DMS 273 (cell line): ENCODE measurements at regions not wholly inside any gene's neighbourhood (a gene's known extent, or its start where the extent isn't known, plus 50 kb on each side); places are given as distances from the start of the nearest gene placed in this dataset.

Experiments
- DNase-seq: peaks from one replicate; lab custom pipeline; 2025; ENCODE audit not compliant: unreplicated experiment; lab: John Stamatoyannopoulos, UW

DNA sequence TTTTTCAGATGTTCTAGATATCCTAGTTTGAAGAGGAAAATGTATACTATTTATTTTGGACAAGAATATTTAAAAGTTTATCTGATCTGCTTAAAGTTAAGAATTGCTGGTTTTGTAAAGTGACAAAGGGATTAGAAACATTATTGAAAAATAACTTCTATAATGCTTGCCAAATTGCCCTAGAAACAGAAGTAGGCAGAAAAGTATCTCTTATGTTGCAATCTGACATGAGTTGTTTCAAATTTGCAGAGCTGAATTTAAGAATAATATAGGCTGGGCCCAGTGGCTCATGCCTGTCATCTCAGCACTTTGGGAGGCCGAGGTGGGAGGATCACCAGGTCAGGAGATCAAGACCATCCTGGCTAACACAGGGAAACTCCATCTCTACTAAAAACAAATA, 777.1 kb downstream of the LIG4 start:
- no peak for DNase-seq

DNA sequence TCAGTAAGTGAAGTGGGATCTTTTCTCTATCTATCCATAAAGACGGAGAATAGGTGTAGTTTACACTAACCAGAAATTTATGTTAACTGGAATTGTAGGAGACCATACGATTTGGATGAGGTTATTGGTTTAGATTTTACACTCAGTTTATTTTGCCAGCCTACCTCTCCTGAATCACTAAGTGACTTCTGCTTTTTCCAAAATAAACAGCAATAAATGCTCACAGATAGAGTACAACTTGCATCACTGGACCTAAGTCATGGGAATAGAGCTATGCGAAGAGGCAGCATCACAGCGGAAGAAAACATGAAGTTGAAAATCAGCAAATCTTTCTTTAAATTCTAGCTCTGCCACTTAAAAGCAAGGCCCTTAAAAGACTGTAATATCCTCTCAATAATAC, 781.0 kb downstream of the LIG4 start:
- no peak for DNase-seq

DNA sequence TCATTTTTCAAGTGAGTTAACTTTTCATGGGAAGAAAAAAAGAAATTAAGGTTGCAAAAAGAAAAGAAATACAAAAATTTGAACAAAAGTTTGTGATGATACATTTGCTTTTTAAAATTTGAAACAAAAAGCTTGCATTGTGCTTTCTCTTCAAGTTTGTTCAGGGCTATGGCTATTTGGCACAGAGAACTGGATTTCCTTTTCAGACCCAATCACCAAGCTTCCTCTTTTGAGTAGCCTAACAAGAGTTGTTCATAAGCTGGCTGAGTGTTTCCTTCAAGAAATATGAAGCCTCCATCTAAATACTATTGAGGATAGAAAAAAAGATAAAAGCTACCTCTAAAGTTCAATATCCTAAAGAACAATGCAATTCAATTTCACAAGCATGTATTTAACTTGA, 787.8 kb downstream of the LIG4 start:
- DNase-seq, result no peak

DNA sequence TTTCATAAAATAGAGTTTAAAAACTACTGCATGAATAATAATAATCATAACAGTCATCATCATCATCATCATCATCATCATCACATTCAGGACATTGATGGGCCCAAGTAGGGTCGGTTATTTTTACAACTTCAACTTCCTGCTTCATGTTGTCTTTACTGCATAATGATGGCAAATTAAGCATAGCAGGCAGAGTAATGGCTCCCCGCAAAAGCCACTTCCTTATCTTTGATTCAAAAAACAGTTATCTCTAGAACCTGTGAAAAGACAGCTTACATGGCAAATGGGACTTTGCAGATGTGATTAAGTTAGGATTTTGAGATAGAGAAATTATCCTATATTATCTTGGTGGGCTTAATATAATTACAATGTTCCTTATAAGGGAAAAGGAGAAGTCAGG, 792.9 kb downstream of the LIG4 start:
- no peak for DNase-seq

DNA sequence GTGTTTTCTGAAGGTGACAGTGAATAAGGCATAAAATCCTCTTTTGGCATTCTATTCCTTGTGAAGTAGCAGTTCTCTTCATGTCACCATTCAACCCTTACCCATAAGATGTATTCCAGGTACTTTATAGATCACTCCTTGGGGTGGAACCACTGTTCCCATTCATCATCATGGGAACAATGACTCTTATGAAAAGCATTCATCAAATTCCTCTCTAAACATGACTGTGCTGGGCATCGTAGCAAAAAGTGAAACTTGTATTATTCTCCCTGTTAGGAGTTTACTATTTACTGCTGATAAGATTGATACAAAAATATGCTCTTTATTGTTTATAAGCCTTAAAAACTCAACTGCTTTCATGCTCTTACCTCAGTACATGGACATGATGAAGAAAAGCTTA, 793.4 kb downstream of the LIG4 start:
- DNase-seq, result no peak

DNA sequence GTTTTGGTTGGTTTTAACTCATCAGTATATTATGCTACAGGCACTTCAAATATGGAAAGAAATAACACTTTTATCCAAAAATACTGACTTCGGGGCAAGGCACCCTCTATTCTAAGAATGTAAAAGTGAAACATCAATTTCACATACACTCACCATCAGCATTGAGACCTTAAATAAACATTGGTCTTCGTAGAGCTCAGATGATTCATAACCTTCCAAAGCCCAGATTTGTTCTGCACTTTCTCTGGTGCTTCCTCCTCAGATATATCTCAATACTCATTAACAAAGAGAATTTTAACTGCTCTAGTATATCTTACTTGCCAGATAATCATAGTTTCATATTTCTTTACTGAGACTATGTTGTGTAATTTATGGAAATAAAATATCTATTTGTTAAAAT, 794.3 kb downstream of the LIG4 start:
- DNase-seq, result no peak

DNA sequence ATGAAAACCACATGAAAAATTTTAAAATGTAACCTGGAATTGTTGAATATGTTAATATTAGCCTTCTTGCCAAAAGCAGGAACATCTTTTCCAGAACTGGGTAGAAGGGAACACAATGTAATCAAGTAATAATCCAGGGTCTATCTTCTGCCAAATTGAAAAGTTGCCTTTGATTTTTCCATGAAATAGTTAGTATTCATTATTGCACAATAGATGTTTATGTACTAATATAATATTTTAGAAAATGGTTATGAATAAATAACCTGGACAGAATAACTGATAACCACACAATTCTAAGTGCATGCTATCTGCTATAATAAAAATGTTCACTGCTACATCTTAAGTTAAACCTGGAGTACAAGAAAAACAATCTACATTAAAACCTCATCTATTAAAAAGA, 802.3 kb downstream of the LIG4 start:
- no peak for DNase-seq

DNA sequence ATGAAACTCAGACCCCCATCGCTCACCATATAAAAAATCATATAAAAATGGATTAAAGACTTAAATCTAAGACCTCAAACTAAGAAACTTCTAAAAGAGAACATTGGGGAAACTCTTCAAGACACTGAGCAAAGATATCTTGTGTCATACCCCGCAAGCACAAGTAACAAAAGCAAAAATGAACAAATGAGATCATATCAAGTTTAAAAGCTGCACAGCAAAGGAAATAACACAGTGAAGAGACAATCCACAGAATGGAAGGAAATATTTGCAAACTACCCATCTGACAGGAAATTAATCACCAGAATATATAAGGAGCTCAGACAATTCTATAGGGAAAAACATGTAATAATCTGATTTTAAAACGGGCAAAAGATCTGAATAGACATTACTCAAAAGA, 808.3 kb downstream of the LIG4 start:
- DNase-seq, result no peak

DNA sequence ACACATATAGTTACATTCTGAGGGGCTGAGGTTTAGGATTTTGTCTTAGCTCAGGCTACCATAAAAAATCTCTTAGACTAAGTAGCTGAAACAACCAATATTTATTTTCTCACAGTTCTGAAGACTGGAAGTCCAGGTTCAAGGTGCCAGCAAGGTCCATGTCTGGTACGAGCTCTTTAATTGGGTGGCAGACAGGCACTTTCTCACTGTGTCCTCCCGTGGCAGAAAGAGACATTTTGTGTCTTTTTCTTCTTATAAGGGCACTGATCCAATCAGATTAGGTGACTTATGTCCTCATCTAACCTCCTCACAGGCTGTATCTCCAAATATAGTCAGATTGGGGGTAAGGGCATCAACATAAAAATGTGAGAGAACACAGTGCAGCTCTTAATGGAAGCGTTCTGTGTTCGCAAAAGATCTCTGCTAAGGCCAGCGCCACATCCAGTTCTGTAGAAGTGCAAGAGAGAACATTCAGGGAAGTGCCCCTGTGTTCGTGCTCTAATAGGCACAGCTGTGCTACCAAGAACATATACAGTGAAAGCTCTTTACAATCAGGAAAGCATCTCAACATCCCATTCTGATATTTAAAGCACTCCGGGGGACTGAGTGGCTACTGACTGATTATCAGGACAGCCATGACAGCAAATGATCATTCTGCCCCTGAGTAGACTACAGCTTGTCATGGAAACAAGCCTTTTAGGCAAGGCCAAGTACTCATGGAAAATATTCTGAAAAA, 819.2 kb downstream of the LIG4 start:
- DNase-seq, result no peak

DNA sequence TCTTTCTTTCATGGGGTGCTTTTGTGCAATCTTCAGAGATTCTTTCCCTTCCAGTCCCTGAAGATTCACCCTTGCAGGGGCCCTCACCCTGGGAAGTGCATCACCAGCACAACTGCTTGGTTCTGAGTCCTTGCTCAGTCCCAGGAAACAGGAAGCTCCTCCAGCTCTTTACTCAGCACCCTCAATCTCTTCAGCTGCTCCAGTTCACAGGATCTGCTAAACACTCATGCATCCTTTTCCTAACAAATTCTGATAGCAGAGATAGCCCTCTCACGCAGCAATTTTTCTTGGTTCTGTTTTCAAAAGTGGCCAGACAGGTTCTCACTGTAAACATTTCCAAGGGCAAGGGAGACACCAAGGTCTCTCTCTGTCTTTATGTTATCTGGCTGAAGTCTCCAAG, 823.1 kb downstream of the LIG4 start:
- no peak for DNase-seq

DNA sequence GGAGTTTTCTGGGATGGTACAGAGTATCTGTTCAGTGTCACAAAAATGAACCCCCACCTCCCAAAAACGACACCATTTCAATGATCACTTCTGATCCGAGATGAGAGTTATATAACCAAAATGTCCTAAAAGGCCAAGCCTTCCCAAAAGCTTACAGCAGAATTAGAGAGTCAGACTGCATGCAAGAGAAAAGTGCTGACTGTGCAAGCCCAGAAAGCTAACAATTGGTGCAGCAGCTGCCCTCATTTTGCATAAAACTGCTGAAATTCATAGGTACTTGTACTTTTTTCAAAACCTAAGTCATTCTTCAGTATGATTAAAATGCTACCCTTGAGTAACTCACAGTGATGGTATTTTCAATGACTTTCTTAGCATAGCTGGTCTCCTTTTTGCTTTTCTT, 819.6 kb upstream of the ARGLU1 start:
- no peak for DNase-seq

DNA sequence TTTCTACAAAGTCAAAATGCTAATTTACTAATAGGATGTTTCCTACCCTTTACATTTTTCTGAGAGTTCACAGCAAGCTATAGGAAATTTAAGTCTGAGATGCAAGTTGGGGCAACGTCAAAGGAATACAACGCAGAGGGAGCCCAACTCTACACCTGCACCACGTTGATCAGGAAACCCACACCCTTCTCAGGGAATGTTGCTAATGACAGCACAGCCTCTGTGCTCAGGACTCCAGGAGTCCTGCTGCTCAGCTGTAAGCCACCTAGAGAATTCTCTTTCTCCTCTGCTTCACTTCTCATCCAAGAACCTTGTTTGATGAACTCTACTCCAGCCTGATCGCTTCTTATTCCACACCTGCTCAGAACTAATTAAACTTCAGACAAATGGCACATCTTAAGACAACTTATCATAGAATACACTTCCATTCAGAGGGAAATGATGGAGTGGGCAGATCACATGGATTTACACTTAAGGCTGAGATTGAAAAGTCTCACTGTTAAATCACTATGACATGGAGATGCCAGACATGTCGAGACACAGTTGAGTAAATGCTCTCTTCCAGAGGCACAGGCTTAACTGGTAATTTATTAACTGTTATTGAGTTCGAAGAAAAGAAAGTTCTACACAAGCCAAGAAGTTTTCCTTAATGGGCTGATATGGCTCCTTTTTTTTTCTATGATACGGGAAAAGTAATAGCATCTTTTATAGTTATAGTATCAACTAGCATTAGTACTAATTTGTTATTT, 811.6 kb upstream of the ARGLU1 start:
- no peak for DNase-seq

DNA sequence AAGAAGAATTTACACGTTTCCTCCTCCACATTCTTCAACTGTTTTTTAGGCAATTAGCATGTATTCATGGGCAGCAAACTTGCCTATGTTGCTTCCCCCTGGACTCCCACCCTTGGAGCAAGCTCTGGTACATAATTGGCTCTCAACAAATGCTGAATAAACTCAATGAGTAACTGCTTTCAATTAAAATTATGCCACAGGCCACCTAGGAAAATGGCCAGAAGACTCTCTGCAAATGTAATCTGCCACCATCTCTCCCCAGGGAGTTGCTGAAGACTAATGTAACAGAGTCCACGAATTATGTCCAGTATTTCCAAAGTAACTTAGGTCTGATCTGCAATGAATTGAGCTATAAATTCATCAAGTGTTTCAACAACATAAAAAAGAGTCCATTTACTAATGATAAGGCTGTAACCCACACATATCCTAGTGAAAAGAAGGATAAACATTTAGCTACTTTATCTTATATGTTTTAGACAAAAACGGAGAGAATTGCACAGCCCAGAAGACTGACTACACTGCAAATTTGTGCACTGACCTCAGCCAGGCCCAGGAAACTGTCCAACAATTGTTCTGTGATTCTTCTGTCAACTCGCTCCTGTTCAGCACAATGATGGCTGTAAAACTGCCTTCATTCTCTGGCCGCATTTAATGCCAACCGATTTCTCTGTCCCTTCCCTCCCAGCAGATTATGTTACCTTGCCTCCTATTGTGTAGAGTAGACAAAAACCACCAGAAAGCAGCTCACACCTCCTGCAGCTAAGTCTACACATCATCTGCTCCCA, 808.6 kb upstream of the ARGLU1 start:
- DNase-seq, result no peak

DNA sequence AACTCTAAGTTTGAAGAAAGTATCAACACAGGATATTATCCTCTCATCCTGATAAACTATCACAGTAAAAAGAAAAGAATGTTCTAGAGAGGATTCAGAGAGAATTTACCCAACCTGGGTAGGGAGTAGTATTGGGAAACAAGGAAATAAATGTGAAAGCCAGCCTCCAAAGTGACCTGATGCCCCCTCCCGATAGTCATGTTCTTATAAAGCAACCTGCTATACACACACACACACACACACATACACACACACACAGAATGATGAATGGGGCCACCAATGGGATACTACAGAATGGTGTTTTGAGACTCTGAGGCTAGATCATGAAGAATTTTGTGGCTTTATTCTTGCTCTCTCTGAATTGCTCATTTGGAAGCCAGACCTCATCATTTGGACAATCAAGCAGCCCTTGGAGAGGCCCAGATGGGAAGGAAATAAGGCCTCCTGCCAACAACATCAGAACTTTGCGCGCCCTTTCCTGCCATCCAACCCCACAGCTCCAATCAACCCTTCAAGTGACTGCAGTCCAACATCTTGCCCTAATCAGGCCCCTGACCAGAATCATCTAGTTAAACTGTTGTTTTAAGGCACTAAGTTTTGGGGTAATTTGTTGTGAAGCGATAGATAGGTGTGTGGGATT, 807.9 kb upstream of the ARGLU1 start:
- no peak for DNase-seq

DNA sequence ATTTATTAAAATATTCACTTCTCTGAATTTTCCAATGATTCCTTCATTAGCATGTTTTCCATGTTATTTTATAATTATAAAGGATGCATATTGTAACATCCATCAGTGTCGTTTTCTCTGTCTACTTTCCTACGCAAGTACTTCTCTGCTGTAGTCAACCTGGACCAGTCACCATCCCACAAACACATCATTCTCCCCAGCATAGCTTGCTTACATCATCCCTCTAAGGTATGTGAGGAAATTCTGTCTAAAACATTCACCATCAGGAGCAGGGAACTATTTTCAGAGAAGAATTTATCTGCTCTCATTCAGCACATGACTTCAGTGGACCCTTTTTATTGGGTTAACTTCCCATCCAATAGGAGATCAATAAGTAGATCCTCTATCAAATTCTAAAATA, 806.1 kb upstream of the ARGLU1 start:
- DNase-seq, result no peak

DNA sequence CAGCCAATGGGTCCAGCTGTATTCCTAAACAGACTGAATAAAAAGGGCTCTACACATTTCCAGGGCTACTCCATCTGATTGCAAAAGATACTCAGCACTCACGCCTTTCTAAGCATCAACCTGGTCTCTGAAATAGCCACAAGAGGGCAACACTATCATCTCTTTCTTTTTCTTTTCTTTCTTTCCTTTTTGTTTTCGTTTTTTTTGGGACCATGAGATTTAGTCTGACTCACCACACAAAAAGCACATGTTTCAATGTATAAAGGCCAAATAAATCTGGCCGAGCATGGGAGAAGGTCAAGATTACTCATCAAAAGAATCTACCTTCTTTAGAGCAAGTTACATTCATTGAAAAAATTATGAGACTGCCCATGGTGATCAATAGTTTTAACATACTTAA, 805.6 kb upstream of the ARGLU1 start:
- peak; percentile 17 for DNase-seq

DNA sequence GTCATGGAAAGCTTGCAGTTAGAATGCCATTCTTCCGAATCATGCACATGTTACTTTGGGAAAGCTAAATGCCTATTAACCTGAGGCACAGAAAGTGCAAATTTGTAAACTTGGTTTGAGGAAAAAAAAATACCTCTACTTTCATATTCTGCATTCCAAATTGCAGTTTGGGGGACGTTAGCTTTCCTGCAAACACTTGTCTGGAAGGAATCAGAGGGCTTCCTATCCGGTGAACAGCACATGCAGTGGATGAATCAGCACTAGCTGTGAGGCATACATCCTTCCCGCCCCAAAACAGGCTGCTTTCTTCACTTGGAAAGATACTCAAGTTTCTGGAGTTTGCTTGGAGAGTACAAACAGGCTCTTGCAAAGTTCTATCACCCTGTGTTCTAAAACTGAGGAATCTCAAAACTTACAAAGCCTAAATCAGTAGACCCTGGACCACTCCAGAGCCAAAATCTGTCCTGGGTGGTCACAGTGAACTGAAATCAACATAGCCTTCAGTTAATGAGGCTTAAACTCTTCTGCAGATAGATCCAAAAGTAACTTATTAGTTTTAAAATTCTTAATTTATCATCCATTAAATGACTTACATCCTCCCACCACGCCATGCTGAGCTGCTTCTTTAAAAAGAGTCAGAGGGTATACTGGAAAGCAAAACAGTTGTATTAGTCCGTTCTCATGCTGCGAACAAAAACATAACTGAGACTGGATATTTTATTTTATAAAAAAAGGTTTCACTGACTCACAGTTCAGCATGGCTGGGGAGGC, 802.3 kb upstream of the ARGLU1 start:
- DNase-seq, result no peak

DNA sequence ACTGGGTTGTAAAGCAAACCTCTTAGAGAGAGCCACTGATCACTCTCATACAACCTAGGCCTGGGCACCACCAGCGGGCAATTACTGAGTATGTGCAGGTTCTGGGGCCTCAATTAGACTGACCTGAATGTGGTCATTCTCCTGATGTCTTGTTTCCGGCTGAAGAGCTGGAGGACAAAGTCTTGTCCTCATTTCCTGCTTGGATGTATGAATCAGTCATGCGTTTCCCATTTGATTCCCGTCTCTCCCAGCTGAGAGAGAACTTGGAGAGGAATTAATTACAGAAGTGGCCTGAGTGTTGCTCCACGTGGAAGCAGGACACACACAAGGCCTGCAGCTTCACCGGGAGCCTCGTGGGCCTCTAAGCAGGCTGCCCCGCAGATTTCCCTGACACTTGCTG, 799.3 kb upstream of the ARGLU1 start:
- no peak for DNase-seq

DNA sequence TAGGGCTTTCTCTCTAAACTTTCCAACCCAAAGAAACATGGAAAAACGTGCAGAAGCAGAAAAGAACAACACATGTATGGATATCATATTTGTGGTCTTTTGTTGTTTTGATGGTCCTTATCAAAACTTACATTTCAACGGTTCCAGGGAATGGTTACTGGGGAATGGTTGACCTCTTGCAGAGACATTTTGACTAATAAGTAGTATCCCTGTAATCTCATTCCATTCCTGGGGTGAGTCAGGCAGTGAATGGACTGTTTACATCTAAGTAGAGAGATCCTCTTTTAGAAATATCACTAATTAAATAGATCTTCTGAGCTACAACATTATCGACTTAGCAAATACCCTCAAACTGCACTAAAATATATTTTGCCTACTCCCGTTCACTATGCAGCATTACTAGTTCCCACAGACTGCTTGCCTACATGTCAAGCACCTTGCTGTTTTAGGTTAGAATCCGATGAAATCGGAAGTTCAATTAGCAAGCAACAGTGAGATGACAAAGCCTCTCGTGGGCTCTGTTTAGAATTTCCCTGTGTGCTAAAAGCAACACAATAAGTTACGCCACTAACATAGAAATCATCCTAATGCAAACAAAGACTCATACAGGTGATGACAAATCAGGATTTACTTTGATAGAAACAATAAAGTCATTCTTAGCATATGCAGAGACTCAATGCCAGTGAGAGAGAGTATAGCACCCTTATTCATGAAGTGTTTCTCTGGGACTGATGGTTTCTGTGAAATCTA, 797.7 kb upstream of the ARGLU1 start:
- no peak for DNase-seq

DNA sequence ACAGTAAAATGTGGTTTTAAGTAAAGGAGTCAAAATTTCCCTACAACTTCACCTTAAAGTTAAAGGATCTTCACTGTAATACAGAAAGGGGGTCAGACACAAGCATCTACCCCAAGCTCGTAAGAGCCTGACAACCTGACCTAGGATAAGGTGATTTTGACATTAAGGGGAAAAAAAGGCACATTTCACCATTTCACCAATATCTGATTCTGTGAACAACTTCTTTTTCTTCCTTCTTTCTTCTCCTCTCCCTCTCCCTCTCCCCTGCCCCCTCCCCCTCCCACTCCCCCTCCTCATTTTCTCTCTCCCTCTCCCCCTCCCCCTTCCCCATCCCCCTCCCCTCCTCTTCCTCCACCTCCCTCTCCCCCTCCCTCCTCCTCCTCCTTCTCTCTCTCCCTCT, 796.7 kb upstream of the ARGLU1 start:
- no peak for DNase-seq
